Hindlimb muscle (tissue), 1 donor: ENCODE measurements at regions not wholly inside any gene's neighbourhood (a gene's known extent, or its start where the extent isn't known, plus 50 kb on each side); places are given as distances from the start of the nearest gene placed in this dataset.

ENCODE experiments used
- DNase-seq: peaks from one replicate; pipeline ENCODE4 v3.0.0-alpha.2; 2013

DNA sequence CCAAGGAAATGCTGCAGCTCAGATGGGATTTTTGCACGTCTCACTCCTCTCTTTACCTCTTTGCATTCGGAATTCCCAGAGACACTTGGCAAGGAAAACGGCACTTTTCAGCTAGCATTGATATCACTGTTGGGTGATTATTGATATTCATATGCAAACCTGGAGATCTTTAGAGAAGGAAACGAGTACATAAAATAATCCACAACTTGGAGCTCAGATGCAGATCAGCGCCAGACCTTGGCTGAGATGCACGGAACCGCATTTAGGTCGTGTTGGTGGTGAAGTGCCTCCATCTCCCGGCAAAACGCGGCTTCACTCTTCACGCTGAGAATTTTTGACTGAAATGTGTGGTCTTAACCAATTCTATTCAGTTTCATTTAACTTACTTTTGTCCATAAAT lies 77.2 kb upstream of the ARHGEF7 start:
- no peak for DNase-seq

DNA sequence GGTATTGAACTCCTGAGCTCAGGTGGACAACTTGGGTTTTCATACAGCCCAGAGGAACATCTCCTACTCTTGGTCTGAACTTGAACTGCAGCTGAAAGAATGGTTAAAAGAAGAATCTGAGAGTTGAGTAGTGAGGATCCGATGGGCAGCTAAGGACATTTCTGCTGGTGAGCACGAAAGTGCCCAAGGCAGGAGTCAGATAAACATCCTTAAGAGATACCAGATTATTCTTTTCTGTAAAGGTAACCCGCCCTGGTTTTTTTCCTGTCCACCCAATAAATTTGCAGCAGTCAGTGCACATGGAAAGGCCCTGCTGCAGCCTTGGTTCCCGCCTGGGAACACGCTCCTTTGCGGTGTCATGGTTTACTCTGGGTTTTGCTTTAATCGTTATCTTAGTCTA lies 78.4 kb upstream of the ARHGEF7 start:
- no peak for DNase-seq

DNA sequence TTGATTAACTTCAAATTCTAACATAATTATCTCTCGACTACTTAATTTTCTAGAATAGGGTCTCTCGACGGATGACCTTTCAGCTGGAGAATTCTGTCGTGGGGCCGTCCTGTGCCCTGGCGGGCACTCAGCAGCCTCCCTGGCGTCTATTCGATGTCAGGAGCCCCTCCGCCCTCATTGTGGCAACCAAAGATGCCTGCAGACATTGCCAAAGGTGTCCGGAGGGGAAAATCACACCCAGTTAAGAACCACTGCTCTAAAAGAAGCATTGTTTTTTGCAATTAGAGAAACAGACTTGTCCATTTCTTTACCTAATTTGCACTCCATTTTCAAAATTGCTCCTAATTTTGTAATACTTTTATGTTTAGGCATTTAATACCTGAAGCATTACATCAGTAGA lies 79.2 kb upstream of the ARHGEF7 start:
- DNase-seq = no peak

DNA sequence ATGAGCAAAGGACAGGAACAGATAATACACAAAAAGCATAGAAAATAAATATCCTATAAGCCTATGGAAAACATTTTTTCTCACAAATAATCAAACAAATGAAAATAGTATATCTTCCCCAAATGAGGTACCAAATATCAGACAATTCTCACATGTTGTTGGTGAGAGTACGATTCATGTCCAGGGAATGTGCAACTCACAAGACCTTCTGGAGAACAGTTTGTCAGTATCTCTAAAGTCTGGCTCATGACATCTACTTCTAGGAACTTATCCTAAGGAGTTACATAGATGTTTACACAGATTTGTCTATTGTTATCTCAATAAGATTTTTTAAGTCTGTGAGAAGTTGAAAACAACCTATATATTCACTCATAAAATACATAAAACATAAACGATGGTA lies 80.3 kb upstream of the ARHGEF7 start:
- no peak for DNase-seq

DNA sequence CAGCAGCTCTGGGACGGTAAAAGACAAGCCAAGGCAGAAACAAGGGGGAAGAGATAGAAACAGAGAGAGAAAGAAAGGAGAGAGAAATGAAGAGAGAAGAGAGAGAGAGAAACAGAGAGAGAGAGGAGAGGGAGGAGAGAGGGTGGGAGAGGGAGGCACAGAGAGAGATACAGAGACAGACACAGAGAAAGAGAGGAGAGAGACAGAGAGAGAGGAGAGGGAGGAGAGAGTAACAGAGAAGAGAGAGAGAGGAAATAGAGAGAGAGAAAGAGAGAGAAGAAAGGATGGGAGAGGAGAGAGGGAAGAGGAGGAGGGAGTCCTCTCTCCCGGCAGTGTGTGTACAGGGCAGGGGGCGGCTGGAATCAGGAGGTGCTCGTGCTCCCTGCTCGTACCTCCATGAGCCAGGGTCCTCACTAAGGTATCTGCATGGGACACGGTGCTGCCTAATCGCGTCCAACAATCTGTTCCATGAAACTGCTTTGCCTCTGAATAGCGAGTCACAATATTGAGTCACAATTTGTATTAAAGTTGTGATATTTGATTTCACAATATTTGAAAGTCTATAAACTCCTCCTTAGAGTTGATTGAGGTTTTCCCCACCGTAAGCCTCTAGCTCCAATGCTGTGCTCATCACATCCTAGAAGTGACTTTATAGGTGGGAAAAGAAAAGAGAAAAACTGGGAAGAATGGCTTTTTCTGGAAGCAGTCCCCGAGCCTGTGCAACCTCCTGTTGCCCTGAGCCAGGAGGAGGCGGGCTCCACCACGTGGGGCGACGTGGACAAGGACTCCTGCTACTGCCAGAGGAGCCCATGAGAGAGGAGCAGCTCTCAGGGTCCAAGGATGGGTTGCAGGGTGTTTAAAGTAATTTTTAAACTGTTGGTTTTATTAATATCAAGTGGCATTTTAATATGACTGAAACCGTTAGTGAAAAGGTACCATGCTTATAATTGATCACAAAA lies 81.7 kb upstream of the ARHGEF7 start:
- no peak for DNase-seq

DNA sequence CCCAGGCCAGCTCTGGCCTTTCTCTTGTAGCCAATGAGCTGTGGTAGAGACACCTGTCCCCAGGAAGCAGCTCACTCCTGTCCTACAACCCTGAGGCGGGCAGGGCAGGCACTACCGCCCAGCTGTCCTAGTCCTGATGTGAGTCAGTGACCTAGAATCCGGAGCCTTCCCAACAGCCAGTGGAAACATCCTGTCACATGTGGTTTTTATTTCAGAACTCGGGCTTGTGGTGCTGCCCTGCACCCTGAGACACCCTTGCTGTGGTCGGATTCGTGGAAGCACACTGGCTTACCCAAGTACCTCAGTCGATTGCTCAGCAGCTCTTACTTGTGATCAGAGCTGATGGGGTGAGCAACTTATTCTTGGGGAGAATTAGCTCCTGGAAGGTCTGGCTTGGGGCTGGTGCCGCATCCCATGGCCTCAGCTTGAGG lies 83.6 kb upstream of the ARHGEF7 start:
- DNase-seq = no peak

DNA sequence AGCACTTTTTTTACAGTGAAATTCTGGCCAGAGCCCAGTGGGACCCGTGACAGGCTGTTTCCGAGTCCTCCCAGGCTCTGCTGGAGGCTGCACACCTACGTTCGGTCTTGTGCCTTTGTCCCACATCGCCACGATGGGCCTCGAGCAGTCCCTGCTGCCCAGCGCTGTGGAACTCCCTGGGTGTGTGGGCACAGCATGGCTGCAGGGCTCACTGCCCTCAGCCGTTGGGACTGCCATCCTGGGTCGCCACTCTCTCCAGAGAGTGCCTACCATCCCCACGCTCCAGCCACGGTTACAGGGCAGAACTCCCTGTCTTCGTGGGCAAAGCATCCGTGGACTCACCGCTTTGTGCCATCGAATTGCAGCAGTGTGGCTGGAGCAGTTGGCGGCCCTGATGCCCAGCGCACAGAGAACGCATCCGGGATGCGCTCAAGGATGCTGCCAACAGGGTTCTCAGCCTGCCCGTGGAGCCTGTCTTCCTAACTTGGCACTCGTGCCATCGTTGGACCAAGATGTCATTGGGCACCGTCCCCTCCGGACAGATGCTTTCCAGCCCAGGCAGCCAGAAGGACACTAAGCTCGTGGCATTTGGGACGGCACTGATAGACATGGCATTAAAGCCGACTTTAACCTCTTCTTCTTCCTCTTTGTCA lies 85.0 kb upstream of the ARHGEF7 start:
- DNase-seq = no peak

DNA sequence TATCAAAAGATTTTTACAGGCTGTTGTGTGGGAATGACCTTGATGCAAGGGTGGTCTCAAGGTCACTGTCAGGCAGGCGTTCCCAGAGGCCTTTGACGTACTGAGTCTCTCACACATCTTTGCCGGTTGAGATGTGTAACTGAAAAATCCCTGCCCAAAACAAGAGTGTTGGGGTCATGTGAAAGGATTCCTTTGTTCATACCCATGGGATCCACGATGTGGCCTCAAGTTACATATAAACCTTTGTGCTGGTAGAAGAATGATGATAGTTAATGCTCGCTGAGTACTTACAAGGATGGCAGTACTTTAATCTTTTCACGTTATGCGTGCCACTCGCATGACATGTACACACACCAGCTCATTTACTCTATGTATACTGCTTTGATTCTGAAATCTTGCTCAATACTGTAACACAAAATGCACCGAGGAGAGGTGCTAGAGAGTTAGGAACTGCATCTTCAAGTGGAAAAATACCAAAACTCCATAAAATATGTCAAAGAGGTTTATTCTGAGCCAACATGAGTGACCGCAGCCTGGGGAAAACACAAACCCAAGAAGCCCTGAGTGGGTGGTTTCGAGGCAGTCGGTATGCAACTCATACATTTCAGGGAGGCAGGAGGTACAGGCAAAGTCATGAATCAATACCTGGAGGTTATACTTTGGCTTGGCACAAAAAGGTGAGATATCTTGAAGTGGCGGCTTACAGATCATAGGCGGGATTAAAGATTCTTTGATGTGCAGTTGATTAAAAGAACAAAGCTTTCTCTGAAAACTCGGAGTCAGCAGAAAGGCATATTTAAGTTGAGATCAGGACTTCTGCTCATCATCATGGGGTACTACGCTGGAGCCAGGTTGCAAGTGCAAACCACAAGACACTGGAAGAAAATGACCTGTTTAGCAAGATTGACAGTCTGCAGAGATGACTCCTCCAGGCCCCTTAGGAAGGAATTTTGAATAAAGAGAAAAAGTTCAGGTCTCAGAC lies 87.4 kb upstream of the ARHGEF7 start:
- no peak for DNase-seq

DNA sequence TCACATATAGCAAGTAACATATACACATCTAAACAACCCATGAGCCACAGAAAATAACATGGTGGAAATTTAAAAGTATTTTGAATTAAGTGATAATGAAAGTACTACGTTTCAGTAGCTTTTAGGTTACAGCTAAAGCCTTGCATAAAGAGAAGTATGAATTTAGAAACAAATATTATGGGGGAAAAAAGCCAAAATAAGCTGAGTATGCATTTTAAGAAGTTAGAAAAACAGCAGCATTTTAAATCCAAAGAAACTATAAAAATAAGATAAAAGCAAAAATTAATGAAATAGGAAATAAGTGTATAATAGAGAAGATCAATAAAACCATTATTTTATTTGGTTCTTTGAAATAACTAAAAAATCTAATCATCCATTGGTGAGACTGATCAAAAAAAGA lies 89.8 kb upstream of the ARHGEF7 start:
- no peak for DNase-seq

DNA sequence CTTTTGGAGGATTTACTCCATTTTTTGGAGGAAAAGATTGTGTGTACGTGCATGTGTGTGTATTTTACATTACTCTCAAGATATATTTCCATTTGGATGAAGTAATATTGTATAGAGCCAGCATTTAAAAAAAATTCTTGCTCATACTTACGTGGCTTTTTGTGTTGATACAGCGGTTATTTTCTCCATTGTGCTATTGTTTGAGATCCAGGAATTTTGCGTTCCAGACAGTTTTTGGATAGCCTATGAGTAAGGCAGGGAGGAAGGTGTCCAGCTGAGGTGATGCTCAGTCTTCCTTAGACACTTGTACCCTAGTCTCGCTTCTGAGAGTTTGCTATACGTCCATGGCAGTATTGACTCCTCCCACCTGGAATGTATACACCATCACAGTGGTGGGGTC lies 92.2 kb upstream of the ARHGEF7 start:
- DNase-seq = no peak

DNA sequence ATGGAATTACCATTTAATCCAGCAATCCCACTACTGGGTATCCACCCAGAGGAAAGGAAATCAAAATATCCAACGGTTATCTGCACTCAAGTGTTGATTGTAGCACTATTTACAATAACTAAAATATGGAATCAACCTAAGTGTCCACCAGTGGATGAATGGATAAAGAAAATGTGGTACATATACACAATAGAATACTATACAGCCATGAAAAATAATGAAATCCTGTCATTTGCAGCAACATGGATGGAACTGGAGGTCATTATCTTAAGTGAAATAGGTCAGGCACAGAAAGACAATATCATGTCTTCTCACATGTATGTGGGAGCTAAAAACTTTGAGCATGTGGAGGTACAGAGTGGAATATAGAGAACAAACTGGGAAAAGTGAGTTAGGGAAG lies 92.9 kb upstream of the ARHGEF7 start:
- no peak for DNase-seq

DNA sequence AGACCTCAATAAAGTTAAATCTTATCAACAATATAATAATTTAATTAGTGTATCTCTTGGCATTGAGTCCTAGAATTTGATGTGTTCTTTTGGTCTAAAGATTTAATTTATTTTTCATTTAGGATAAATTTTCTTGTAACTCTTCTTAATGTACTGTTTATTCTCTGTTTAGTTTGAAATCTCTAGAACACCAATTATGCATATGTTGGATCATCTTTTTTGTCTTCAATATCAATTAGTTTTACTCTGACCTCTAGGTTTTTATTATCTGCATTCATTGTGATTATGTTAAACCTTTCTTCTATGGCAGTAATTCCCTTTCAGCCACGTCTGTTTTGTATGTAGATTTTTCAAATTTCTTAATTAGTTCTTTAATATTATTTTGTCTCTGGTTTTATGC lies 93.8 kb upstream of the ARHGEF7 start:
- no peak for DNase-seq

DNA sequence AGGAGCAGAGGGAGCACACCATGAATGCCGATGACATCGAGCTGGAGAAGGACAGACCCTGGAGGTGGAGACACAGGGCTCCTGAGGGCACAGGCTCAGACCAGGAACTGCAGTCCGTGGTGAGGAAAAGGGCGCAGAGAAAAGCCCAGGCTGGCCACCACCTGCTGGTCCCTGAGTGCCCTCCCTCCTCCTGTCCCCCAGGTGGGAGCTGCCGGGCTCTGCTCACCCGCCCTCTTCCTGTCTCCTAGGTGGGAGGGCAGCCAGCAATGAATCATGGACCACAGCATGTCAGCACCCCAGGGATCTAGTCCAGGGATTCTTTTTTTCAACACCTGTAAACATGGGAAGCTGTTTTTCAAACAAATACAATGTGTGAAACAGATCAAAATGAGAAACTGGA lies 94.6 kb upstream of the ARHGEF7 start:
- DNase-seq = no peak

DNA sequence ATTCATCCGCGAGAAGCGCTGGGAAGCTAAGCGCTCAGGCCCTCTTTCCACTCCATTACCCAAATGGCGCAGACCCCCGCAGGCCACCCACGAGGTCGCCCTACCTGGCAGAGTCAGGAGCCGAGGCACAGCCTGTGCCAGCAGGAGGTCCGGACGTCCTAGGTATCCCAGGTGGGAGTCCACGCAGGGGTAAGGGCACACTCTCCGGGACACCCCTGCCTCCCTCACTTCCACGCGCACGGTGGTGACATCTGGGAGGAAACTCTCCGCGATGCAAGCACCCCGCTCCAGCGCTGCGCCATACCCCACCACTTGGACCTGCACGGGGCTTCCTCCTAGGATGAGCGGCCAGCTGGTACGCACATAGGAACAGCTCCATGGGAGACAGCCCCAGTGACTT lies 95.1 kb upstream of the ARHGEF7 start:
- no peak for DNase-seq

DNA sequence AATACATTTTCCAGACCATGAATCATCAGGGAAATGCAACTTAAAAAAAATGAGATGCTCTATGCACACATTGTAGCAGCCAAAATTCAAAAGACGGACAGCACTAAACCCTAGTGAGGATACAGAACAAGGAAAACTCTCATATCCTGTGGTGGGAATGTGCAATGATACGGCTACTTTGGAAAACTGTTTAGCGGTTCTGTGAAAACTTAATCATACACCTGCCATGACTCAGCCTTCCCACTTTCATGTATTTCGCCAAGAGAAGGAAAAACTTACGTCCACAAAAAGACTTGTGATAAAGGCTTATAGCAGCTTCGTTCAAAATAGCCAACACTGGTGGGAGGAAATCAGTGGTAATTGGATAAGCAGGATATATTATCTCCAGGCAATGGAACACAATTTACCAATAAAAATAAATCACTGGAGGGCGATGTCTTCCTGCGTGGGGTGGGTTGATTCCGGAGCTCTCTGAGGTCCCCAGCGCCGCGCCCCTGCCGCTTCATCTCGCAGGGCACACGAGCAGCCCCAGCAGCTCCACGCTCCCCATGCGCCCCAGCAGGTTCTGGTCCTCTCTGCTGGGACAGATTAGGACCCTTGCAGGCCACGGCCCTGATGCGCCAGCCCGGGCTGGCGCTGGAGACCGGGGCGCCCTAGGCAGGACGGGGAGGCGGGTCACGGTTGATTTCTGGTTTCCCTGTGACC lies 97.2 kb upstream of the ARHGEF7 start:
- DNase-seq = no peak

DNA sequence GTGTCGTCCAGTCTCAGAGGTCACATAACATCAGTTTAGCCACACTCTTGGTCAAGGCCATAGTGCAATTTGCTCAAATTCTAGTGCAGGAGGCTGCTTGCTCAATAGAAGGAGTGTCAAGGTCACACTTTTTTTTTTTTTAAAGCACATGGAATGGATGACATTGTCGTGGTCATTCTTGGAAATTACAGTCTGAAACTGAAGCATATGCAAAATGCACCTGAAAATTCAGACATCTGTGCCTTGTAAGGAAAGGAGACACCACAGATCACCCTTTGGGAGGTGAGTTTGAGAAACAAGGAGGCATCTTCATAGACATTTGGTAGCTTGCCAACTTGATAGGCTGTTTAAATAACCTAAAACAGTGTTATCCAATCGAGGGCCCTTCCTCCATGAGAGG lies 98.3 kb upstream of the ANKRD10 start:
- DNase-seq = no peak

DNA sequence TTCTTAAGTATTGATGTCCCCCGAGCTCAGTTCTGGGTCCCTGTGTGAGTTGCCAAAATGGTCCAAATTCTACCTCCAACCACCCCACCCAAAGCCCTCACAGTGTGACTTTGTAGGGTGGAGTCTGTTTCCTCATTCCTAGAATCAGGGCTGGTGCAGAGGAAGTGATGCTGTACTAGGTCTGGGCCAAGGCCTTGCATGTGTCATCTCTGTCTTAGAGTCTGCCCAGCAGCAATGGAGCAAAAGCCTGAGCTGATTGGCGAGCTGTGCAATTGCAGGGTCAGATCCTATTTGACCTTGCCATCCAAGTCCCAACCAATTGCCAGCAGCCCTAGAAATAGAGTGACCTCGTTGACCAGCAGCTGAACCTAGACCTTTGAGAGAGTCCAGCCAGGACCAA lies 97.0 kb upstream of the ANKRD10 start:
- no peak for DNase-seq

DNA sequence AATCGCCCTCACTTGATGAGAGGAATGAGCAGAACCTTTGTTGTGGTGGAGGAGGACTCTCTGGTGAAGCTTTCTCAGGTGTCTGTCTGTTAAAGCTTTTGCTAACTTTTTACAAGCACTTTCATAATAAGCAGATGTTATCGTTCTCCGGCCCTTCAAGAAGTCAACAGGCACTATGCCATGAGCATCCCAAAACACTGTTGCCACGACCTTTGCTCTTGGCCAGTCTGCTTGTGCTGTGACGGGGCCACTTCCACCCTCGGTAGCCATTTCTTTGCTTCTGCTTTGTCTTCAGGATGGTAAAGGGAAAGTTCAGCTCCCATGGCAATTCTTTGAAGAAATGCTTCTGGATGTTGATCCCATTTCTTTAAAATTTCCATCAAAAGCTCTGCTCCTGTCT lies 93.5 kb upstream of the ANKRD10 start:
- no peak for DNase-seq

DNA sequence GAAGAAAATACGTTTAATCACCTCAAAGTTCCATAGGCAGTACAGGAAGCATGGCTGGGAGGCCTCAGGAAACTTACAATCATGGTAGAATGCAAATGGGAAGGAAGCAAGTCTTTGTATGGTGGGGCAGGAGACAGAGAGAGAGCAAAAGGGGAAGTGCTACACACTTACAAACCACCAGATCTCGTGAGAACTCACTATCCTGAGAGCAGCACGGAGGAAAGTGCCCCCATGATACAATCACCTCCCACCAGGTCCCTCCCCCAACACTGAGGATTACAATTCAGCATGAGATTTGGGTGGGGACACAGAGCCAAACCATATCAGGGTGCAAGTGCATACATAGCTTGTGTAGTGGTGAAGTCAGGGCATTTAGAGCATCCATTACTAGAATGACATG lies 92.3 kb upstream of the ANKRD10 start:
- DNase-seq = no peak

DNA sequence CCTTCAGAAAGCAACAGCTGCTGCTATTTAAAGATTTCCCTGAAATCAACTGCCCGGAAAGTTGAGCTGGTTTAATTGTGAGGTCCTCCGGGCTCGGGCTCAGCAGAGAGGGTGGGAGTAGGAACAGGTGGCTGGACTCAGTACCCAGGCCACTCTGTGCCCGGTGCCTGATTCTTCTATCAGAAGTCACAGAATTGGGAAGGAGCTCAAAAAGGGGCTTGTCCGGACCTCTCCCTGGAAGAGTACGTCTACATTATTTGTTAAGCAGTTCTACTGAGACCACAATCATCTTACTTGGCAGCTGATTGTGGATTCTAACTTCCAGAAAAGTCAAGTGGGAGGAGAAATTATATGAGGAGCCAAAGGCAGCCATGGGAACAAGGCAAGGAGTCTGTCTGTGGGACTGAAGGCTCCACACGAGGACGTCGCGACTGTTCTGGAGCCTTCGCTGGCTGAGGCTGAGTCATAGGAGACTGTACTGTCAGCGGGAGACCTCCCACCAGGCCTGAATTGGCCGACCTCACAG lies 91.7 kb upstream of the ANKRD10 start:
- peak; percentile 86 for DNase-seq

DNA sequence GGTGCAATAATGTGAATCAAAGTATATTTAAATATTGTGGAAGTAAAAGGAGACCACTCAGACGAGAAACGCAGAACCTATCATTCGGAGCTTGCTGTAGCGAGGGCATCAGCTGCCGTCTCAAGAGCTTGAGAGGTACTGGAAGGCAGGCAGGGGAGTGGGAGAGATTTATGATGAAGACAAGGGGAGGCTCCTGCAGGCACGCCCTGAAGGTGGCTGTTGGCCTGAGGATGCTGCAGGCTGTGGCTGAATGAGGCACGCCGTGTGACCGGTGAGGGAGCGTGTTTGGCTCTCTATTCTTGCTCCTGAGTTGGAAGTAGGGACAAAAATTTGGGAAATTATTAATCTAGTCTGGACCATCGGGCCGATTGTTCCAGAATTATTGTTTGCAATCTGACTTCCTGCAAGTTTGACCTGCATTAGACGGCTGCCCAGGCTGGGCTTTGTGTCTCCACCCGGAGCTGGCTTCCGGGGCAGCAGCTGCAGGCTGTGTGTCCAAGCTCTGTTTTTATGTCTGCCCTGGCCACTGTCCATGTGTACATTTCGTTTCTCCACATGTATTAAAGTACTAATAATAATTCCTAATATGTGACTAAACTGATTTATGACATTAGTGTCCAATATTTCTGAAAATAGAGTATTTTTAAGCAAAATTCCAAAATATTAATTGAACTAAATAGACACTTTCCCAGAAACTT lies 91.1 kb upstream of the ANKRD10 start:
- peak; percentile 62 for DNase-seq
